SK-N-SH treated with all-trans-retinoic acid at 6 μM for 48 hours (cell line): ENCODE measurements at regions not wholly inside any gene's neighbourhood (a gene's known extent, or its start where the extent isn't known, plus 50 kb on each side); places are given as distances from the start of the nearest gene placed in this dataset.

Experiments used
- ATAC-seq: fragments of 200-7000 bp; cut with Tn5 transposase; 3 replicates; pipeline ENCODE4 v1.9.1; 2020; ENCODE audit warnings: mild to moderate bottlenecking, moderate library complexity
- ARNTL ChIP-seq: fragments of 450-650 bp; formaldehyde crosslinking; IDR thresholded peaks from 2 replicates; pipeline ENCODE4 v1.5.0; 2020; ENCODE audit warnings: low read depth, mild to moderate bottlenecking, moderate library complexity, borderline replicate concordance
- BACH2 ChIP-seq: fragments of 250-450 bp; sonication (Bioruptor Pico); IDR thresholded peaks from 2 replicates; pipeline ENCODE4 v1.9.0; 2021; ENCODE audit warnings: mild to moderate bottlenecking, borderline replicate concordance
- ESRRG ChIP-seq: fragments of 250-450 bp; sonication (Bioruptor Pico); IDR thresholded peaks from 2 replicates; pipeline ENCODE4 v1.6.1; 2021; ENCODE audit warnings: mild to moderate bottlenecking
- ISL1 ChIP-seq: fragments of 250-450 bp; sonication (Bioruptor Pico); IDR thresholded peaks from 2 replicates; pipeline ENCODE4 v2.1.2; 2022; ENCODE audit warnings: mild to moderate bottlenecking, moderate library complexity
- OSR1 ChIP-seq: fragments of 250-450 bp; sonication (Bioruptor Pico); IDR thresholded peaks from 2 replicates; pipeline ENCODE4 v1.8.0; 2022; ENCODE audit warnings: moderate library complexity, mild to moderate bottlenecking, inconsistent platforms
- PPARA ChIP-seq: fragments of 250-450 bp; sonication (Bioruptor Pico); IDR thresholded peaks from 2 replicates; pipeline ENCODE4 v1.5.0; 2020; ENCODE audit warnings: mild to moderate bottlenecking, borderline replicate concordance
- RARB ChIP-seq: fragments of 250-450 bp; sonication (Bioruptor Pico); IDR thresholded peaks from 2 replicates; pipeline ENCODE4 v1.8.0; 2021; ENCODE audit warnings: mild to moderate bottlenecking, moderate library complexity
- SNAI2 ChIP-seq: fragments of 250-450 bp; sonication (Bioruptor Pico); IDR thresholded peaks from 2 replicates; pipeline ENCODE4 v1.5.0; 2020; ENCODE audit warnings: mild to moderate bottlenecking, moderate library complexity
- TCF4 ChIP-seq: fragments of 250-450 bp; sonication (Bioruptor Pico); IDR thresholded peaks from 2 replicates; pipeline ENCODE4 v1.8.0; 2021; ENCODE audit warnings: mild to moderate bottlenecking, moderate library complexity, borderline replicate concordance
- TOX ChIP-seq: fragments of 250-450 bp; sonication (Bioruptor Pico); IDR thresholded peaks from 2 replicates; pipeline ENCODE4 v1.8.0; 2021; ENCODE audit warnings: mild to moderate bottlenecking, moderate library complexity, borderline replicate concordance
- ZC3H10 ChIP-seq: fragments of 250-450 bp; sonication (Bioruptor Pico); IDR thresholded peaks from 2 replicates; pipeline ENCODE4 v1.5.1; 2021; ENCODE audit warnings: mild to moderate bottlenecking, moderate library complexity
- ZFP3 ChIP-seq: fragments of 250-450 bp; sonication (Bioruptor Pico); IDR thresholded peaks from 2 replicates; pipeline ENCODE4 v1.5.0; 2020; ENCODE audit warnings: mild to moderate bottlenecking, moderate library complexity
- ZFP30 ChIP-seq: fragments of 450-650 bp; formaldehyde crosslinking; IDR thresholded peaks from 2 replicates; pipeline ENCODE4 v1.5.0; 2022; ENCODE audit warnings: mild to moderate bottlenecking, moderate library complexity
- ZNF565 ChIP-seq: fragments of 450-650 bp; formaldehyde crosslinking; conservative IDR thresholded peaks from 2 replicates; pipeline ENCODE4 v1.5.0; 2020; ENCODE audit warnings: low read depth, mild to moderate bottlenecking, moderate library complexity
- ZNF70 ChIP-seq: fragments of 450-650 bp; formaldehyde crosslinking; IDR thresholded peaks from 2 replicates; pipeline ENCODE4 v1.5.0; 2020; ENCODE audit warnings: mild to moderate bottlenecking, moderate library complexity
- ZNF8 ChIP-seq: fragments of 450-650 bp; formaldehyde crosslinking; IDR thresholded peaks from 2 replicates; pipeline ENCODE4 v1.5.0; 2020; ENCODE audit warnings: mild to moderate bottlenecking, moderate library complexity
- TF ChIP-seq, protein P1 (sequence below): fragments of 250-450 bp; sonication (Bioruptor Pico); IDR thresholded peaks from 2 replicates; pipeline ENCODE4 v1.5.0; 2020; ENCODE audit warnings: mild to moderate bottlenecking, moderate library complexity
- TF ChIP-seq, protein P2 (sequence below): fragments of 250-450 bp; sonication (Bioruptor Pico); IDR thresholded peaks from 2 replicates; pipeline ENCODE4 v1.5.1; 2020; ENCODE audit warnings: low read depth, mild to moderate bottlenecking, moderate library complexity
- TF ChIP-seq, protein P3 (sequence below): fragments of 250-450 bp; sonication (Bioruptor Pico); IDR thresholded peaks from 2 replicates; pipeline ENCODE4 v1.8.0; 2021; ENCODE audit warnings: low read depth, mild to moderate bottlenecking, moderate library complexity, borderline replicate concordance
- TF ChIP-seq, protein P4 (sequence below): fragments of 250-450 bp; sonication (Bioruptor Pico); IDR thresholded peaks from 2 replicates; pipeline ENCODE4 v1.8.0; 2020; ENCODE audit warnings: mild to moderate bottlenecking, moderate library complexity, borderline replicate concordance
- TF ChIP-seq, protein P5 (sequence below): fragments of 250-450 bp; sonication (Bioruptor Pico); IDR thresholded peaks from 2 replicates; pipeline ENCODE4 v1.5.1; 2021; ENCODE audit warnings: mild to moderate bottlenecking, moderate library complexity

DNA sequence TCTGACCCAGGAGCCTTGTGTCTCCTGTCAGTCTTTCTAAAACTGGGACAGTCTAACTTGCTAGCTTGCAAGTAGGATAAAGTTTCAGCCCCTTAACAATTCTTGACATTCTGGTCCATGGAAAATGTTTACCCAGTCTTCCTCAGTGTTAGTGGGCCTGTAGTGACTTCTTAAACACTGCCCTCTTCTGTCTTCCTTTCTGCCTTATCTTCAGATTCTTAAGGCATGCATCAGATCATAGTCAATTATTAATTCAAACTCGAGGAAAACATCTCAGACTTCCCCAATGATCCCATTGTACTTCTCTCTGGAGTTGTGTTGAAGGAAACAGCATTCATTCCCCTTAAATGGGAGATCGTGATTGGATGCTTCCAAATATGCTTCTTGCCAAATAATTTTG is 1199.8 kb downstream of the DTWD2 start:
- TF ChIP-seq PPARA (CRISPR knock-in tag) (no peak), ESRRG (CRISPR knock-in tag) (no peak), ARNTL (CRISPR knock-in tag) (no peak), TOX (CRISPR knock-in tag) (no peak)
- TF ChIP-seq, protein P1, sequence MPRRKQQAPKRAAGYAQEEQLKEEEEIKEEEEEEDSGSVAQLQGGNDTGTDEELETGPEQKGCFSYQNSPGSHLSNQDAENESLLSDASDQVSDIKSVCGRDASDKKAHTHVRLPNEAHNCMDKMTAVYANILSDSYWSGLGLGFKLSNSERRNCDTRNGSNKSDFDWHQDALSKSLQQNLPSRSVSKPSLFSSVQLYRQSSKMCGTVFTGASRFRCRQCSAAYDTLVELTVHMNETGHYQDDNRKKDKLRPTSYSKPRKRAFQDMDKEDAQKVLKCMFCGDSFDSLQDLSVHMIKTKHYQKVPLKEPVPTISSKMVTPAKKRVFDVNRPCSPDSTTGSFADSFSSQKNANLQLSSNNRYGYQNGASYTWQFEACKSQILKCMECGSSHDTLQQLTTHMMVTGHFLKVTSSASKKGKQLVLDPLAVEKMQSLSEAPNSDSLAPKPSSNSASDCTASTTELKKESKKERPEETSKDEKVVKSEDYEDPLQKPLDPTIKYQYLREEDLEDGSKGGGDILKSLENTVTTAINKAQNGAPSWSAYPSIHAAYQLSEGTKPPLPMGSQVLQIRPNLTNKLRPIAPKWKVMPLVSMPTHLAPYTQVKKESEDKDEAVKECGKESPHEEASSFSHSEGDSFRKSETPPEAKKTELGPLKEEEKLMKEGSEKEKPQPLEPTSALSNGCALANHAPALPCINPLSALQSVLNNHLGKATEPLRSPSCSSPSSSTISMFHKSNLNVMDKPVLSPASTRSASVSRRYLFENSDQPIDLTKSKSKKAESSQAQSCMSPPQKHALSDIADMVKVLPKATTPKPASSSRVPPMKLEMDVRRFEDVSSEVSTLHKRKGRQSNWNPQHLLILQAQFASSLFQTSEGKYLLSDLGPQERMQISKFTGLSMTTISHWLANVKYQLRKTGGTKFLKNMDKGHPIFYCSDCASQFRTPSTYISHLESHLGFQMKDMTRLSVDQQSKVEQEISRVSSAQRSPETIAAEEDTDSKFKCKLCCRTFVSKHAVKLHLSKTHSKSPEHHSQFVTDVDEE (CRISPR knock-in tag), result no peak
- no peak for ATAC-seq

DNA sequence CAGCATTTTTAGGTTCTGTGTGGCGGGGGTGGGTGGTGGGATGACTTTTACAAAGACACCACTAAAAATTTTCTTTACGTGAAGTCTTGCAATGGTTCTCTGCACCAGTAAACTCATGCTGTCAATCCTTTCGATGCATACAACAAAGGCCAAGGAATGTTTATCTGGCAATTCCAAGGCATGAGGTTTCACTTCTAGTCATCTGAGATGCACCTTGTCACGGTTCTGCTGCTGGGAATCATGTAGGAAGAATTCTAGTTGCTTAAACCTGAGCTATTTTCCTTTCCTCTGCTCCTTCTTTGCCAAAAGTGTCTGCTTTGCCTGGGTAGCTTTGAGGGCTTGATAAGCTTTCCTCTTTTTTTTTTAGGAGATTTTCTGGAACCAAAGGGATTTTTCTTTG is 1204.5 kb upstream of the SEMA6A start:
- TF ChIP-seq ESRRG (CRISPR knock-in tag), result no peak
- TF ChIP-seq RARB (CRISPR knock-in tag), result no peak
- TF ChIP-seq, protein P2, sequence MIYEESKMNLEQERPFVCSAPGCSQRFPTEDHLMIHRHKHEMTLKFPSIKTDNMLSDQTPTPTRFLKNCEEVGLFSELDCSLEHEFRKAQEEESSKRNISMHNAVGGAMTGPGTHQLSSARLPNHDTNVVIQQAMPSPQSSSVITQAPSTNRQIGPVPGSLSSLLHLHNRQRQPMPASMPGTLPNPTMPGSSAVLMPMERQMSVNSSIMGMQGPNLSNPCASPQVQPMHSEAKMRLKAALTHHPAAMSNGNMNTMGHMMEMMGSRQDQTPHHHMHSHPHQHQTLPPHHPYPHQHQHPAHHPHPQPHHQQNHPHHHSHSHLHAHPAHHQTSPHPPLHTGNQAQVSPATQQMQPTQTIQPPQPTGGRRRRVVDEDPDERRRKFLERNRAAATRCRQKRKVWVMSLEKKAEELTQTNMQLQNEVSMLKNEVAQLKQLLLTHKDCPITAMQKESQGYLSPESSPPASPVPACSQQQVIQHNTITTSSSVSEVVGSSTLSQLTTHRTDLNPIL (CRISPR knock-in tag), result no peak
- TF ChIP-seq TOX (CRISPR knock-in tag), result no peak
- TF ChIP-seq ZNF70 (CRISPR knock-in tag), result no peak
- no peak for TF ChIP-seq ZC3H10 (CRISPR knock-in tag)
- no peak for TF ChIP-seq OSR1
- TF ChIP-seq TCF4 (CRISPR knock-in tag), result no peak
- TF ChIP-seq, protein P3, sequence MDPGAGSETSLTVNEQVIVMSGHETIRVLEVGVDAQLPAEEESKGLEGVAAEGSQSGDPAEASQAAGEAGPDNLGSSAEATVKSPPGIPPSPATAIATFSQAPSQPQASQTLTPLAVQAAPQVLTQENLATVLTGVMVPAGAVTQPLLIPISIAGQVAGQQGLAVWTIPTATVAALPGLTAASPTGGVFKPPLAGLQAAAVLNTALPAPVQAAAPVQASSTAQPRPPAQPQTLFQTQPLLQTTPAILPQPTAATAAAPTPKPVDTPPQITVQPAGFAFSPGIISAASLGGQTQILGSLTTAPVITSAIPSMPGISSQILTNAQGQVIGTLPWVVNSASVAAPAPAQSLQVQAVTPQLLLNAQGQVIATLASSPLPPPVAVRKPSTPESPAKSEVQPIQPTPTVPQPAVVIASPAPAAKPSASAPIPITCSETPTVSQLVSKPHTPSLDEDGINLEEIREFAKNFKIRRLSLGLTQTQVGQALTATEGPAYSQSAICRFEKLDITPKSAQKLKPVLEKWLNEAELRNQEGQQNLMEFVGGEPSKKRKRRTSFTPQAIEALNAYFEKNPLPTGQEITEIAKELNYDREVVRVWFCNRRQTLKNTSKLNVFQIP, result no peak
- TF ChIP-seq, protein P4, sequence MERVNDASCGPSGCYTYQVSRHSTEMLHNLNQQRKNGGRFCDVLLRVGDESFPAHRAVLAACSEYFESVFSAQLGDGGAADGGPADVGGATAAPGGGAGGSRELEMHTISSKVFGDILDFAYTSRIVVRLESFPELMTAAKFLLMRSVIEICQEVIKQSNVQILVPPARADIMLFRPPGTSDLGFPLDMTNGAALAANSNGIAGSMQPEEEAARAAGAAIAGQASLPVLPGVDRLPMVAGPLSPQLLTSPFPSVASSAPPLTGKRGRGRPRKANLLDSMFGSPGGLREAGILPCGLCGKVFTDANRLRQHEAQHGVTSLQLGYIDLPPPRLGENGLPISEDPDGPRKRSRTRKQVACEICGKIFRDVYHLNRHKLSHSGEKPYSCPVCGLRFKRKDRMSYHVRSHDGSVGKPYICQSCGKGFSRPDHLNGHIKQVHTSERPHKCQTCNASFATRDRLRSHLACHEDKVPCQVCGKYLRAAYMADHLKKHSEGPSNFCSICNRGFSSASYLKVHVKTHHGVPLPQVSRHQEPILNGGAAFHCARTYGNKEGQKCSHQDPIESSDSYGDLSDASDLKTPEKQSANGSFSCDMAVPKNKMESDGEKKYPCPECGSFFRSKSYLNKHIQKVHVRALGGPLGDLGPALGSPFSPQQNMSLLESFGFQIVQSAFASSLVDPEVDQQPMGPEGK (CRISPR knock-in tag), result no peak
- TF ChIP-seq ZFP3, result no peak
- TF ChIP-seq ZNF565 (CRISPR knock-in tag), result no peak
- no peak for ATAC-seq

DNA sequence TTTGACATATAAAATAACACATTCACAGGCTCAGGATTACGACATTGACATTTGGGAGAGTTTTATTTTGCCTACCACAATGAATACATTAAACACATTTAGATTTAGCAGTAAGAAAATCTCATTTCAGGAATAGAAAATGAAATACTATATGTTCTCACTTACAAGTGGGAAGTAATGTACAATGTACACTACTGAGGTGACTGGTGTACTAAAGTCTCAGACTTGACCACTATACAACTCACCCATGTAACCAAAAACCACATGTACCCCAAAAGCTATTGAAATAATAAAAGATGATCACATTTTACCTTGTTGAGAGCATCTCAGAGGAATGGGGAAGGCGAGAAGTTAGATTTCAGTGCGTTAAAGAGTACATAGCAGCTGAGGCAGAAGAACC is 1202.4 kb upstream of the SEMA6A start:
- ATAC-seq, result no peak
- no peak for TF ChIP-seq ZFP3
- no peak for TF ChIP-seq ISL1 (CRISPR knock-in tag)
- TF ChIP-seq ZFP30 (CRISPR knock-in tag), result no peak
- TF ChIP-seq ESRRG (CRISPR knock-in tag), result no peak
- TF ChIP-seq, protein P5, sequence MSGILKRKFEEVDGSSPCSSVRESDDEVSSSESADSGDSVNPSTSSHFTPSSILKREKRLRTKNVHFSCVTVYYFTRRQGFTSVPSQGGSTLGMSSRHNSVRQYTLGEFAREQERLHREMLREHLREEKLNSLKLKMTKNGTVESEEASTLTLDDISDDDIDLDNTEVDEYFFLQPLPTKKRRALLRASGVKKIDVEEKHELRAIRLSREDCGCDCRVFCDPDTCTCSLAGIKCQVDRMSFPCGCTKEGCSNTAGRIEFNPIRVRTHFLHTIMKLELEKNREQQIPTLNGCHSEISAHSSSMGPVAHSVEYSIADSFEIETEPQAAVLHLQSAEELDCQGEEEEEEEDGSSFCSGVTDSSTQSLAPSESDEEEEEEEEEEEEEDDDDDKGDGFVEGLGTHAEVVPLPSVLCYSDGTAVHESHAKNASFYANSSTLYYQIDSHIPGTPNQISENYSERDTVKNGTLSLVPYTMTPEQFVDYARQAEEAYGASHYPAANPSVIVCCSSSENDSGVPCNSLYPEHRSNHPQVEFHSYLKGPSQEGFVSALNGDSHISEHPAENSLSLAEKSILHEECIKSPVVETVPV (CRISPR knock-in tag), result no peak
- no peak for TF ChIP-seq BACH2 (CRISPR knock-in tag)
- TF ChIP-seq, protein P2 (CRISPR knock-in tag), result no peak
- TF ChIP-seq ZNF8 (CRISPR knock-in tag), result no peak
- no peak for TF ChIP-seq SNAI2 (CRISPR knock-in tag)
- TF ChIP-seq PPARA (CRISPR knock-in tag), result no peak
